HG03066 (cell line): ENCODE measurements at regions not wholly inside any gene's neighbourhood (a gene's known extent, or its start where the extent isn't known, plus 50 kb on each side); places are given as distances from the start of the nearest gene placed in this dataset.

ENCODE experiments used
- ATAC-seq: cut with Tn5 transposase; IDR thresholded peaks from one replicate; pipeline ENCODE4 v1.9.1; 2021; ENCODE audit warnings: low read depth; ENCODE audit not compliant: unreplicated experiment

- ATAC-seq = no peak
These were observed 493.9 kb upstream of the RASGRP1 start for GRCh38 chr15:39058351-39059131.

- no peak for ATAC-seq
These were observed 495.3 kb upstream of the RASGRP1 start for GRCh38 chr15:39059917-39060316.

GRCh38 chr15:39061952-39062464, 497.4 kb upstream of the RASGRP1 start:
- no peak for ATAC-seq

- ATAC-seq = no peak
These were observed 502.1 kb upstream of the RASGRP1 start for GRCh38 chr15:39066677-39067076.

GRCh38 chr15:39074341-39074985, 506.4 kb upstream of the THBS1 start:
- ATAC-seq = no peak

- ATAC-seq = no peak
These were observed 505.6 kb upstream of the THBS1 start for GRCh38 chr15:39075311-39075710.

- no peak for ATAC-seq
These were observed 505.0 kb upstream of the THBS1 start for GRCh38 chr15:39075756-39076341.

GRCh38 chr15:39078026-39078425, 502.9 kb upstream of the THBS1 start:
- ATAC-seq = no peak

- ATAC-seq = no peak
These were observed 501.5 kb upstream of the THBS1 start for GRCh38 chr15:39079296-39079847.

- no peak for ATAC-seq
These were observed 497.7 kb upstream of the THBS1 start for GRCh38 chr15:39083213-39083612.

- ATAC-seq = no peak
These were observed 496.0 kb upstream of the THBS1 start for GRCh38 chr15:39084674-39085530.

GRCh38 chr15:39086641-39087040, 494.2 kb upstream of the THBS1 start:
- ATAC-seq = no peak

GRCh38 chr15:39088156-39088555, 492.7 kb upstream of the THBS1 start:
- ATAC-seq = no peak

- no peak for ATAC-seq
These were observed 488.5 kb upstream of the THBS1 start for GRCh38 chr15:39092354-39092753.

GRCh38 chr15:39092761-39093160, 488.1 kb upstream of the THBS1 start:
- no peak for ATAC-seq

- no peak for ATAC-seq
These were observed 486.8 kb upstream of the THBS1 start for GRCh38 chr15:39094116-39094515.

GRCh38 chr15:39095218-39095879, 485.5 kb upstream of the THBS1 start:
- no peak for ATAC-seq

GRCh38 chr15:39096608-39097205, 484.2 kb upstream of the THBS1 start:
- ATAC-seq = no peak

GRCh38 chr15:39099524-39099923, 481.4 kb upstream of the THBS1 start:
- ATAC-seq = no peak
